ENCODE measurements at regions not wholly inside any gene's neighbourhood (a gene's known extent, or its start where the extent isn't known, plus 50 kb on each side); places are given as distances from the start of the nearest gene placed in this dataset.

DNA sequence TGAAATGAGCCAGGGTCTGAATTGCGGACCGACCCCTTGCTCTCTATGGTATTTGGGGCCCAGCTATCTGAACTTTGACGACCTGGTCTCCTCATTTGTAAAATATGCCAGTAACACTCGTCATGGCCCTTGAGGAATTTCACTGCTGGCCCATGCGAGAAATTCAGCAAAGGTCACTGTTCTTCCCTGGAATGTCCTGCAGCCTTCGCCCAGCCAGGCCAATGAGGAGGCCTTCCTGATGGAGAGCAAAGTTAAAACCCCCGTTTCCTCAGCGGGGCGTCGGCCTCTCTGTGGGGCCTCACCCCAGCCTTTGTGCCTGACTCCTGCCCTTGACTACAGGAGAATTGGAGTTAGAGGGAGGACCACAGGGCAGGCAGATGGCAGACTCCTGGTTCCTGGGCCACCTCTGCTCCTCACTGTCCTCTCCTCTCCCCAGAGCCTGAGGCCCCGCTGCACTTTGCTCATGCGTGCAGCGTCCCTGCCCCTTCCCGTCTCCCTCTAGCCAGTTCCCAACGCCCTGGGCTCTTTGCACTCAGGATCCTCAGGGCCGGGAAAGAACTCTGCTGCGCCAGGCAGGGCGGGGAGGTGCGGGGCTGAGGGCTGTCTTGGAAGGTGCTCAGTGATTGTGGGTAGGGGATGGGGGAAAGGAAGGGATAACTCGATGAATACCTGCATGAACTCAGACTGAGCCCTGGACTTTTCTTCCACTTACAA is 257.0 kb upstream of the RAB6C start:
- H3K27ac ChIP-seq (ENCODE audit: insufficient read depth, low read depth, low read length), result no peak overlapping the region
- intact Hi-C loops (cut with micrococcal nuclease) (no loop called here), dilution Hi-C loops (cut with MboI; ENCODE audit: extremely low pct_ligation_motif_present, low sequenced_read_pairs) (no loop called here)
- H4K20me1 ChIP-seq (replicated peaks; ENCODE audit: control insufficient read depth, extremely low read depth, insufficient read depth, low read length), result no peaks in the 10 kb centered on the region
- no TSS peak for BruUV-seq (replicated peaks)
- TF ChIP-seq MYC (IDR thresholded peaks at IDR 0.05; ENCODE audit: low read depth, low read length), result no peak
- no peak for TF ChIP-seq EZH2 (IDR thresholded peaks at IDR 0.05; ENCODE audit: borderline replicate concordance, low read depth, low read length, severe bottlenecking)
- TF ChIP-seq, protein P1, sequence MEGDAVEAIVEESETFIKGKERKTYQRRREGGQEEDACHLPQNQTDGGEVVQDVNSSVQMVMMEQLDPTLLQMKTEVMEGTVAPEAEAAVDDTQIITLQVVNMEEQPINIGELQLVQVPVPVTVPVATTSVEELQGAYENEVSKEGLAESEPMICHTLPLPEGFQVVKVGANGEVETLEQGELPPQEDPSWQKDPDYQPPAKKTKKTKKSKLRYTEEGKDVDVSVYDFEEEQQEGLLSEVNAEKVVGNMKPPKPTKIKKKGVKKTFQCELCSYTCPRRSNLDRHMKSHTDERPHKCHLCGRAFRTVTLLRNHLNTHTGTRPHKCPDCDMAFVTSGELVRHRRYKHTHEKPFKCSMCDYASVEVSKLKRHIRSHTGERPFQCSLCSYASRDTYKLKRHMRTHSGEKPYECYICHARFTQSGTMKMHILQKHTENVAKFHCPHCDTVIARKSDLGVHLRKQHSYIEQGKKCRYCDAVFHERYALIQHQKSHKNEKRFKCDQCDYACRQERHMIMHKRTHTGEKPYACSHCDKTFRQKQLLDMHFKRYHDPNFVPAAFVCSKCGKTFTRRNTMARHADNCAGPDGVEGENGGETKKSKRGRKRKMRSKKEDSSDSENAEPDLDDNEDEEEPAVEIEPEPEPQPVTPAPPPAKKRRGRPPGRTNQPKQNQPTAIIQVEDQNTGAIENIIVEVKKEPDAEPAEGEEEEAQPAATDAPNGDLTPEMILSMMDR (IDR thresholded peaks at IDR 0.05; ENCODE audit: extremely low read depth in 1 of 2, insufficient read depth in 1 of 2, low read depth in 1 of 2, low read length in 2 of 2), result no peak
- TF ChIP-seq GATA2 (IDR thresholded peaks at IDR 0.05; ENCODE audit: insufficient read depth, insufficient read length, low read depth, low read length), result no peak
- no peak for TF ChIP-seq FOS (IDR thresholded peaks at IDR 0.05; ENCODE audit: borderline replicate concordance, insufficient read depth, low read length)
- no peak for TF ChIP-seq JUN (IDR thresholded peaks at IDR 0.05; ENCODE audit: borderline replicate concordance, insufficient read depth, insufficient read length, low read depth)
- TF ChIP-seq POLR2AphosphoS5 (IDR thresholded peaks at IDR 0.05; ENCODE audit: insufficient read depth, low read depth, low read length), result no peak
- TF ChIP-seq, protein P2, sequence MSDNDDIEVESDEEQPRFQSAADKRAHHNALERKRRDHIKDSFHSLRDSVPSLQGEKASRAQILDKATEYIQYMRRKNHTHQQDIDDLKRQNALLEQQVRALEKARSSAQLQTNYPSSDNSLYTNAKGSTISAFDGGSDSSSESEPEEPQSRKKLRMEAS (IDR thresholded peaks at IDR 0.05; ENCODE audit: insufficient read depth, insufficient read length), result no peak
- no peak for TF ChIP-seq POLR2A (IDR thresholded peaks at IDR 0.05; ENCODE audit: low read depth, low read length)
- H3K4me2 ChIP-seq (ENCODE audit: insufficient read depth, low read length), result no peak overlapping the region
- FAIRE-seq, result no peak
- ChIA-PET POLR2A (no interaction called here), CTCF (no interaction called here)
- H3K36me3 ChIP-seq (ENCODE audit: control insufficient read depth in 2 of 2, extremely low read depth in 1 of 2, insufficient read depth in 2 of 2, low read length in 2 of 2), result no peaks in the 10 kb centered on the region
- no peaks in the 10 kb centered on the region for H3K9me1 ChIP-seq (replicated peaks; ENCODE audit: control insufficient read depth, extremely low read depth, insufficient read depth, low read length)
- H3K27me3 ChIP-seq (ENCODE audit: control insufficient read depth in 2 of 2, insufficient read depth in 2 of 2, low read length in 2 of 2), result no peaks in the 10 kb centered on the region
- no peak overlapping the region for H2AFZ ChIP-seq (ENCODE audit: low read depth, low read length)
- DNase-seq (ENCODE audit: low read depth, low spot score), result no peak
- no peaks in the 10 kb centered on the region for H3K79me2 ChIP-seq (ENCODE audit: control insufficient read depth, insufficient read depth, low read length)
- H3K4me3 ChIP-seq (replicated peaks in 1 of 3; ENCODE audit: insufficient read depth in 1 of 3, low read depth in 1 of 3, low read length in 3 of 3), result no peak overlapping the region
- no peaks in the 10 kb centered on the region for H3K9me3 ChIP-seq (replicated peaks; ENCODE audit: control insufficient read depth, insufficient read depth, low read length)
- H3K9ac ChIP-seq (replicated peaks; ENCODE audit: extremely low read depth, insufficient read depth, low read length), result no peak overlapping the region
- no peaks in the 10 kb centered on the region for H3K4me1 ChIP-seq (ENCODE audit: control insufficient read depth, extremely low read depth, insufficient read depth, low read length)
